H1 (cell line): ENCODE measurements at regions not wholly inside any gene's neighbourhood (a gene's known extent, or its start where the extent isn't known, plus 50 kb on each side); places are given as distances from the start of the nearest gene placed in this dataset.

Experiments
- CTCF ChIA-PET: fragments of 300-600 bp; sonication (Branson Sonifier 250); formaldehyde crosslinking; loops from one replicate; lab custom pipeline; 2021; ENCODE audit not compliant: partially characterized antibody; lab: Charles Lee
- POLR2A ChIA-PET: fragments of 300-600 bp; sonication (Branson Sonifier 250); formaldehyde crosslinking; loops from one replicate; lab custom pipeline; 2021; ENCODE audit warnings: inconsistent platforms; ENCODE audit not compliant: partially characterized antibody; lab: Charles Lee
- DNase-seq, 2 experiments: peaks; one replicate each; pipeline versions ENCODE4 v3.0.0 to v3.0.0-alpha.2; 2010 to 2022; ENCODE audit warnings: low spot score in 2 of 2, low read depth in 1 of 2, mixed read lengths in 1 of 2
- FAIRE-seq: peaks from 2 replicates; lab custom pipeline; 2011; peaks lifted over from hg19 to GRCh38; lab: Jason Lieb, UNC
- H2AFZ ChIP-seq: 2 replicates; pipeline ENCODE4 v1.8.1; 2012; ENCODE audit warnings: low read length, inconsistent platforms
- H2AK5ac ChIP-seq: 2 replicates; pipeline ENCODE4 v1.6.1; 2013; ENCODE audit warnings: low read depth, low read length
- H2BK120ac ChIP-seq: replicated peaks from 2 replicates; pipeline ENCODE3; 2013; ENCODE audit warnings: low read depth, low read length, inconsistent platforms
- H2BK12ac ChIP-seq: 2 replicates; pipeline ENCODE4 v1.6.1; 2013; ENCODE audit warnings: low read depth, low read length
- H2BK15ac ChIP-seq: 2 replicates; pipeline ENCODE4 v1.6.1; 2013; ENCODE audit warnings: low read length
- H2BK20ac ChIP-seq: 2 replicates; pipeline ENCODE4 v1.6.1; 2013; ENCODE audit warnings: low read length
- H2BK5ac ChIP-seq: 2 replicates; pipeline ENCODE4 v1.6.1; 2013; ENCODE audit warnings: low read depth, low read length
- H3K14ac ChIP-seq: 2 replicates; pipeline ENCODE4 v1.6.1; 2013; ENCODE audit warnings: inconsistent platforms; ENCODE audit not compliant: insufficient read length
- H3K18ac ChIP-seq: 2 replicates; pipeline ENCODE4 v1.6.1; 2013; ENCODE audit warnings: low read length; ENCODE audit errors: extremely low read depth
- H3K23ac ChIP-seq: 2 replicates; pipeline ENCODE4 v1.6.1; 2013; ENCODE audit warnings: inconsistent platforms; ENCODE audit not compliant: insufficient read length
- H3K23me2 ChIP-seq: 2 replicates; pipeline ENCODE4 v1.6.1; 2013; ENCODE audit warnings: low read depth, low read length
- H3K27ac ChIP-seq: 2 replicates; pipeline ENCODE4 v1.6.1; 2011; ENCODE audit warnings: low read depth, low read length, inconsistent platforms
- H3K27me3 ChIP-seq, 4 experiments: replicated peaks in 1 of 4; 1 replicate in 1 of 4; 2 replicates in 3 of 4; pipeline versions ENCODE4 v1.6.1 to v1.8.1; 2011 to 2013; ENCODE audit warnings: low read length in 3 of 4, mild to moderate bottlenecking in 3 of 4, inconsistent platforms in 2 of 4, mixed read lengths in 2 of 4, moderate library complexity in 1 of 4; ENCODE audit not compliant: control insufficient read depth in 3 of 4, insufficient read depth in 3 of 4; ENCODE audit errors: extremely low read depth in 1 of 4
- H3K36me3 ChIP-seq, 4 experiments: 2 replicates each; pipeline versions ENCODE4 v1.6.1 to v1.8.1; 2011 to 2013; ENCODE audit warnings: mild to moderate bottlenecking in 4 of 4, low read length in 3 of 4, moderate library complexity in 2 of 4, control low read depth in 1 of 4, inconsistent platforms in 1 of 4; ENCODE audit not compliant: insufficient read depth in 4 of 4, control insufficient read depth in 2 of 4
- H3K4ac ChIP-seq: replicated peaks from 2 replicates; pipeline ENCODE3; 2013; ENCODE audit warnings: low read length, low read depth, mixed read lengths, inconsistent platforms; ENCODE audit not compliant: insufficient read length
- H3K4me1 ChIP-seq, 4 experiments: replicated peaks in 1 of 4; 1 replicate in 1 of 4; 2 replicates in 3 of 4; pipeline versions ENCODE4 v1.6.1 to v1.8.1; 2011 to 2013; ENCODE audit warnings: low read length in 3 of 4, inconsistent platforms in 2 of 4, mixed read lengths in 1 of 4; ENCODE audit not compliant: insufficient read depth in 4 of 4, control insufficient read depth in 3 of 4
- H3K4me2 ChIP-seq, 2 experiments: 2 replicates each; pipeline versions ENCODE4 v1.6.1 to v1.8.1; 2011 to 2013; ENCODE audit warnings: low read depth in 2 of 2, low read length in 2 of 2, control low read depth in 1 of 2, inconsistent platforms in 1 of 2, mild to moderate bottlenecking in 1 of 2; ENCODE audit not compliant: insufficient read depth in 1 of 2
- H3K4me3 ChIP-seq, 4 experiments: fragments of 200-600, 300-600 bp in 1 of 4; sonication (generic), shearing (Covaris generic), sonication (Bioruptor Twin) in 1 of 4; 2 replicates each; pipeline versions ENCODE4 v1.5.1 to v1.8.1; 2011 to 2016; ENCODE audit warnings: low read length in 4 of 4, low read depth in 3 of 4, control low read depth in 2 of 4, inconsistent platforms in 2 of 4, mild to moderate bottlenecking in 2 of 4, mixed read lengths in 1 of 4, moderate library complexity in 1 of 4; ENCODE audit not compliant: insufficient read depth in 2 of 4; ENCODE audit errors: extremely low read depth in 1 of 4
- H3K56ac ChIP-seq: replicated peaks from 2 replicates; pipeline ENCODE3; 2013; ENCODE audit warnings: low read depth, mild to moderate bottlenecking, mixed read lengths, low read length, inconsistent platforms; ENCODE audit not compliant: insufficient read length
- H3K79me1 ChIP-seq: 2 replicates; pipeline ENCODE4 v1.6.1; 2013; ENCODE audit warnings: low read depth, low read length, control low read depth
- H3K79me2 ChIP-seq, 2 experiments: 2 replicates each; pipeline versions ENCODE4 v1.6.1 to v1.8.1; 2012 to 2013; ENCODE audit warnings: low read length in 2 of 2, mild to moderate bottlenecking in 2 of 2, inconsistent platforms in 1 of 2; ENCODE audit not compliant: insufficient read depth in 2 of 2, control insufficient read depth in 1 of 2
- H3K9ac ChIP-seq, 4 experiments: replicated peaks in 1 of 4; 1 replicate in 1 of 4; 2 replicates in 3 of 4; pipeline versions ENCODE4 v1.6.1 to v1.8.1; 2011 to 2013; ENCODE audit warnings: low read depth in 3 of 4, low read length in 3 of 4, control low read depth in 2 of 4, mild to moderate bottlenecking in 2 of 4, moderate library complexity in 2 of 4, inconsistent platforms in 1 of 4; ENCODE audit errors: extremely low read depth in 1 of 4
- H3K9me3 ChIP-seq, 2 experiments: 2 replicates each; pipeline versions ENCODE4 v1.6.1 to v1.8.1; 2012 to 2013; ENCODE audit warnings: mild to moderate bottlenecking in 2 of 2, moderate library complexity in 2 of 2, control low read depth in 1 of 2, inconsistent platforms in 1 of 2, low read depth in 1 of 2, low read length in 1 of 2, mixed read lengths in 1 of 2; ENCODE audit not compliant: insufficient read depth in 2 of 2
- H4K20me1 ChIP-seq, 2 experiments: replicated peaks in 1 of 2; 2 replicates each; pipeline versions ENCODE3 to v1.8.1; 2011 to 2013; ENCODE audit warnings: inconsistent platforms in 2 of 2, low read length in 2 of 2, mild to moderate bottlenecking in 1 of 2; ENCODE audit not compliant: insufficient read depth in 2 of 2, control insufficient read depth in 1 of 2
- H4K5ac ChIP-seq: 2 replicates; pipeline ENCODE4 v1.6.1; 2013; ENCODE audit warnings: low read length, low read depth, mixed read lengths, inconsistent platforms; ENCODE audit not compliant: insufficient read length
- H4K8ac ChIP-seq: 2 replicates; pipeline ENCODE4 v1.8.0; 2013; ENCODE audit warnings: mild to moderate bottlenecking, moderate library complexity, low read length, inconsistent platforms; ENCODE audit not compliant: insufficient read depth; ENCODE audit errors: extremely low read depth
- H4K91ac ChIP-seq: replicated peaks from 2 replicates; pipeline ENCODE3; 2013; ENCODE audit warnings: low read length, mixed read lengths, inconsistent platforms; ENCODE audit not compliant: insufficient read length
- JUND ChIP-seq: IDR thresholded peaks from 2 replicates; pipeline ENCODE4 v1.6.1; 2011; ENCODE audit warnings: mild to moderate bottlenecking, improper control_type of control experiment, low read length
- POLR2AphosphoS5 ChIP-seq: IDR thresholded peaks from 2 replicates; pipeline ENCODE4 v1.6.1; 2011; ENCODE audit warnings: low read depth, low read length
- WGBS, 2 experiments: shearing (Covaris generic) in 1 of 2; methylation state at CpG; one replicate each; pipeline versions ENCODE4 v1.1.6 to v1.1.7; 2013 to 2015; ENCODE audit warnings: low lambda C conversion rate in 2 of 2, mixed read lengths in 2 of 2, inconsistent platforms in 1 of 2, low coverage in 1 of 2, missing lambda C conversion rate in 1 of 2; ENCODE audit not compliant: insufficient replicate concordance in 2 of 2, insufficient coverage in 1 of 2, insufficient read length in 1 of 2; ENCODE audit errors: extremely low coverage in 1 of 2, missing lambda C conversion rate in 1 of 2; 5-methylcytosine and 5-hydroxymethylcytosine counted together

GRCh38 chr6:100084991-100085364 lies 91.0 kb upstream of the MCHR2 start:
- 94% methylated on average over 2 of the region's 2 CpGs; no CpG with 5 or more reads in 1 of the 2 experiments for whole genome bisulfite sequencing, 2 experiments

More at GRCh38 chr6:100084991-100085364, 91.0 kb upstream of the MCHR2 start:
- no peak overlapping the region for H2BK20ac ChIP-seq
- H2BK5ac ChIP-seq: no peak overlapping the region
- H3K14ac ChIP-seq: no peak overlapping the region
- ChIA-PET POLR2A (no interaction called here), CTCF (interaction anchor here (0.7 to 2.1 kb wide), 6 partner anchors 12 to 217 kb away, joined by 3 to 6 read pairs (median 4); no protein-coding TSS in a partner anchor)
- no peak overlapping the region for H3K4ac ChIP-seq
- no peaks in the 10 kb centered on the region for H3K36me3 ChIP-seq
- H3K4me1 ChIP-seq: no peaks in the 10 kb centered on the region
- H2AFZ ChIP-seq: no peak overlapping the region
- H2BK120ac ChIP-seq: no peak overlapping the region
- no peak overlapping the region for H3K27ac ChIP-seq
- H3K23ac ChIP-seq: no peak overlapping the region
- no peak overlapping the region for H3K18ac ChIP-seq
- no peaks in the 10 kb centered on the region for H3K27me3 ChIP-seq
- H3K4me2 ChIP-seq: no peak overlapping the region
- H3K9me3 ChIP-seq: peaks cover 0 to 3% of the 10 kb centered on the region in 2 experiments; a peak in 1 of 4 replicates
- H2AK5ac ChIP-seq: no peak overlapping the region
- no peaks in the 10 kb centered on the region for H3K23me2 ChIP-seq
- H3K79me2 ChIP-seq: no peaks in the 10 kb centered on the region
- TF ChIP-seq JUND (no peak), POLR2AphosphoS5 (no peak)
- TF ChIP-seq, all 59 proteins: peak for 0
- no peaks in the 10 kb centered on the region for H3K79me1 ChIP-seq
- H3K4me3 ChIP-seq: no peak overlapping the region
- no peak overlapping the region for H4K5ac ChIP-seq
- FAIRE-seq (no peak), DNase-seq (no peak)
- H4K8ac ChIP-seq: no peak overlapping the region
- no peak overlapping the region for H3K9ac ChIP-seq
- no peak overlapping the region for H2BK15ac ChIP-seq
- no peak overlapping the region for H3K56ac ChIP-seq
- no peak overlapping the region for H2BK12ac ChIP-seq
- H4K91ac ChIP-seq: no peak overlapping the region
- H4K20me1 ChIP-seq: no peaks in the 10 kb centered on the region
